ENCODE measurements at regions not wholly inside any gene's neighbourhood (a gene's known extent, or its start where the extent isn't known, plus 50 kb on each side); places are given as distances from the start of the nearest gene placed in this dataset.
A peak's percentile ranks its signal among the peaks of the same experiment; 100 is the strongest.

DNA sequence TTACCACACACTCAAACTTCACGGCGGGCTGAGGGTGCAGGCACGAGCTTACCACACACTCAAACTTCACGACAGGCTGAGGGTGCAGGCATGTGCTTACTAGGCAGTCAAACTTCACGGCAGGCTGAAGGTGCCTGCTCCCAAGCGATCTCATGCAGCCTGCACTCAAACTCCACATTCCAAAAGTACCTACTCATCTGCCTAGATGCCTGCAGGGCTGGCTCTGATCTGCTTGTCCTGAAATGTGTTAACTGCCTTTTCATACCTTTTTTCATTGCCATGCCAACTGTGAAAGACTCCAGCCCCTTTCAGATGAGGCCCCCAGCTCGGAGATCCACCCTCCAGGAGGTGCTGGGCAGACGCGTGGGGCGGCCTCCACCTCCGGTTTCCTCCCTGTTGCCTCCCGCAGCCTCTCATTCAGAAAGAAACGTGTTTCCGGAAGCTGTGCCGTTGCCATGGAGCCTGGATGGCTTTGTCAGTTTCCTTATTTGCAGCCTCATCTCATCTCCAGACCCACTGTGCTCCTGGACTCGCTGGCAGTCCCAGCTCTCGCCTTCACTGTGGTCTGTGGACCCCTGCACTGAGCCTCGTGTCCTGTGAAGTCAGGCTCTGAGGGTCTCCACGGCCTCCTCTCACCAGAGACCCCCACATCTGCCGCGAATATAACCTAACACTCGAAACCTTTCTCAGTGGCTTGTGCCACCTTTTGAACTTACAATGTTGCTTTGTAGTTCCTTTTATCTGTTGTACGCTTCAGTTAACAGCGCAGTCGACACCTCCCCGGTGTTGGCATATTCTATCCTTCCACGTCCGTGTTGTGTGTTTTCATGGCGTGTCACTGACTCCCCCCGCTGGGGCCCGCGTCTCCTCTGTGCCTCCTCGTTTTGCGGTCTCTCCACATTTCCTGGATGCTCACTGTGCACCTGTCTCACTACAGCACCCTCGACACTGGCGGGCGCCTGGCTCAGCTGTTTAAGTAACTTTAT is 106.1 kb upstream of the ALKAL2 start:
- DNase-seq = peak; percentile 93
- Histone ChIP-seq H3K4me3 (ENCODE audit: low read depth in 1 of 2, low read length in 2 of 2) (peak overlapping the region in 1 of 2 experiments; percentile 65; a peak in 2 of 4 replicates), H3K4me1 (ENCODE audit: insufficient read depth, low read length) (peaks cover 38% of the 10 kb centered on the region), H3K9ac (ENCODE audit: low read depth, low read length) (peak overlapping the region; percentile 58), H3K27me3 (ENCODE audit: insufficient read depth, low read length, poor library complexity) (no peaks in the 10 kb centered on the region), H3K4me2 (ENCODE audit: insufficient read depth, low read length) (peak overlapping the region; percentile 91), H2AFZ (ENCODE audit: low read depth, low read length) (peak overlapping the region; percentile 84), H3K27ac (ENCODE audit: low read length) (peak overlapping the region; percentile 94), H3K79me2 (ENCODE audit: insufficient read depth, low read length) (no peaks in the 10 kb centered on the region), H4K20me1 (ENCODE audit: insufficient read depth, low read length) (no peaks in the 10 kb centered on the region), H3K9me3 (ENCODE audit: insufficient read depth, low read length, severe bottlenecking) (no peaks in the 10 kb centered on the region), H3K36me3 (ENCODE audit: insufficient read depth, low read length) (no peaks in the 10 kb centered on the region)
- TF ChIP-seq EZH2 (IDR thresholded peaks at IDR 0.05; ENCODE audit: borderline replicate concordance, low read depth, low read length, severe bottlenecking) = no peak
- TF ChIP-seq, protein P1, sequence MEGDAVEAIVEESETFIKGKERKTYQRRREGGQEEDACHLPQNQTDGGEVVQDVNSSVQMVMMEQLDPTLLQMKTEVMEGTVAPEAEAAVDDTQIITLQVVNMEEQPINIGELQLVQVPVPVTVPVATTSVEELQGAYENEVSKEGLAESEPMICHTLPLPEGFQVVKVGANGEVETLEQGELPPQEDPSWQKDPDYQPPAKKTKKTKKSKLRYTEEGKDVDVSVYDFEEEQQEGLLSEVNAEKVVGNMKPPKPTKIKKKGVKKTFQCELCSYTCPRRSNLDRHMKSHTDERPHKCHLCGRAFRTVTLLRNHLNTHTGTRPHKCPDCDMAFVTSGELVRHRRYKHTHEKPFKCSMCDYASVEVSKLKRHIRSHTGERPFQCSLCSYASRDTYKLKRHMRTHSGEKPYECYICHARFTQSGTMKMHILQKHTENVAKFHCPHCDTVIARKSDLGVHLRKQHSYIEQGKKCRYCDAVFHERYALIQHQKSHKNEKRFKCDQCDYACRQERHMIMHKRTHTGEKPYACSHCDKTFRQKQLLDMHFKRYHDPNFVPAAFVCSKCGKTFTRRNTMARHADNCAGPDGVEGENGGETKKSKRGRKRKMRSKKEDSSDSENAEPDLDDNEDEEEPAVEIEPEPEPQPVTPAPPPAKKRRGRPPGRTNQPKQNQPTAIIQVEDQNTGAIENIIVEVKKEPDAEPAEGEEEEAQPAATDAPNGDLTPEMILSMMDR (IDR thresholded peaks at IDR 0.05; ENCODE audit: borderline replicate concordance, extremely low read depth, low read length, poor library complexity, severe bottlenecking) = peak; percentile 30
- peak; percentile 91 for ATAC-seq (ENCODE audit: insufficient read depth, low read depth)

DNA sequence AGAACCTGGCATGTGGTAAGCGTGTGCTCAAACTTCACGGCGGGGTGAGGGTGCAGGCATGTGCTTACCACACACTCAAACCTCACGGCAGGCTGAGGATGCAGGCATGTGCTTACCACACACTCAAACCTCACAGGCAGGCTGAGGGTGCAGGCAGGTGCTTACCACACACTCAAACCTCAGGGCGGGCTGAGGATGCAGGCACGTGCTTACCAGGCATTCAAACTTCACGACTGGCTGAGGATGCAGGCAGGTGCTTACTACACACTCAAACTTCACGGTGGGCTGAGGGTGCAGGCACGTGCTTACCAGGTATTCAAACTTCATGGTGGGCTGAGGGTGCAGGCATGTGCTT is 105.0 kb upstream of the ALKAL2 start:
- no peaks in the 10 kb centered on the region for H3K36me3 ChIP-seq (ENCODE audit: insufficient read depth, low read length)
- H3K9me3 ChIP-seq (ENCODE audit: insufficient read depth, low read length, severe bottlenecking) = no peaks in the 10 kb centered on the region
- H4K20me1 ChIP-seq (ENCODE audit: insufficient read depth, low read length) = no peaks in the 10 kb centered on the region
- H3K4me2 ChIP-seq (ENCODE audit: insufficient read depth, low read length) = peak overlapping the region; percentile 91
- peak overlapping the region; percentile 94 for H3K27ac ChIP-seq (ENCODE audit: low read length)
- DNase-seq = peak; percentile 42
- peak overlapping the region; percentile 84; the same call in 1 of the 2 replicates for H2AFZ ChIP-seq (ENCODE audit: low read depth, low read length)
- H3K4me1 ChIP-seq (ENCODE audit: insufficient read depth, low read length) = peaks cover 38% of the 10 kb centered on the region
- no peaks in the 10 kb centered on the region for H3K79me2 ChIP-seq (ENCODE audit: insufficient read depth, low read length)
- H3K4me3 ChIP-seq (ENCODE audit: low read depth in 1 of 2, low read length in 2 of 2) = peak overlapping the region in 1 of 2 experiments; percentile 65; a peak in 1 of 4 replicates
- TF ChIP-seq, protein P1 (IDR thresholded peaks at IDR 0.05; ENCODE audit: borderline replicate concordance, extremely low read depth, low read length, poor library complexity, severe bottlenecking) = no peak
- no peak for TF ChIP-seq EZH2 (IDR thresholded peaks at IDR 0.05; ENCODE audit: borderline replicate concordance, low read depth, low read length, severe bottlenecking)
- H3K9ac ChIP-seq (ENCODE audit: low read depth, low read length) = peak overlapping the region; percentile 58; the same call in 1 of the 2 replicates
- ATAC-seq (ENCODE audit: insufficient read depth, low read depth) = no peak
- H3K27me3 ChIP-seq (ENCODE audit: insufficient read depth, low read length, poor library complexity) = no peaks in the 10 kb centered on the region

DNA sequence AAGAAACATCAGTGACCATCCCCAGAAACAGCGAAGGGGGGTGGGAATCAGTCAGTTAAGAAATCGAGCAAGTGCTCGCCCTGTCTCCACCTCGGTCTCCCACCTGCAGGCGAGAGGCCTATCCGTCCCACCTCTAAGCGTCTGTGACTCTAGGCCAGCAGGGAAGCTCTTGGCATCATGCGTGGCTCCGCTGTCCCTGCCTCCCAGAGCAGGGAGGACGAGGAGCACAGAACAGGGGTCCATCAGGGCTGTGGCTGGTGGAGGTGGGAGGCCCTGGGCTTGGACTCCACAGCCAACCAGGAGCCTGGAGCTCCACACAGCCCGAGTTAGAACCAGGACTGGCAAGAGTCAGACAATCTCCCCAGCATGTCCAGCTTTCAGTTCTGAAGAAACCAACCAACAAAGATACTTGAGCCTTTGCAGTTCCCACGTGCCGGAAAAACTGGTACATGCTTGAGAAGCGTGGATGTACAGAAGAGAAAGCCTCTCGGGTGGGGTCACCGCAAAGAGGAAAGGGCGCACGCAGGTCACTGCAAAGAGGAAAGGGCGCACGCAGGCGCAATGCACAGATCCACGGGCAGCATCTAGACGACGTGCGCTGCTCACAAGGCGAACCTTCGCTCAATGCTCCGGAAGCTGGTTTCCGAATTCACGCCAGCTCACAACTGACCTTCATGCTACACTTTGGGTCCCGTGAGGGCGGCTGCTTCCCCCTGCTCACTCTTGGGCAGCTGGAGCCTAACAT is 104.5 kb upstream of the ALKAL2 start:
- no peak for DNase-seq
- H3K9ac ChIP-seq (ENCODE audit: low read depth, low read length) = no peak overlapping the region
- H2AFZ ChIP-seq (ENCODE audit: low read depth, low read length) = no peak overlapping the region
- TF ChIP-seq EZH2 (IDR thresholded peaks at IDR 0.05; ENCODE audit: borderline replicate concordance, low read depth, low read length, severe bottlenecking) = no peak
- TF ChIP-seq, protein P1 (IDR thresholded peaks at IDR 0.05; ENCODE audit: borderline replicate concordance, extremely low read depth, low read length, poor library complexity, severe bottlenecking) = no peak
- H3K27me3 ChIP-seq (ENCODE audit: insufficient read depth, low read length, poor library complexity) = no peaks in the 10 kb centered on the region
- no peaks in the 10 kb centered on the region for H3K79me2 ChIP-seq (ENCODE audit: insufficient read depth, low read length)
- no peak for ATAC-seq (ENCODE audit: insufficient read depth, low read depth)
- peak overlapping the region; percentile 94; the same call in 1 of the 2 replicates for H3K27ac ChIP-seq (ENCODE audit: low read length)
- peak overlapping the region; percentile 91; the same call in 1 of the 2 replicates for H3K4me2 ChIP-seq (ENCODE audit: insufficient read depth, low read length)
- peaks cover 38% of the 10 kb centered on the region for H3K4me1 ChIP-seq (ENCODE audit: insufficient read depth, low read length)
- no peaks in the 10 kb centered on the region for H4K20me1 ChIP-seq (ENCODE audit: insufficient read depth, low read length)
- no peaks in the 10 kb centered on the region for H3K36me3 ChIP-seq (ENCODE audit: insufficient read depth, low read length)
- H3K9me3 ChIP-seq (ENCODE audit: insufficient read depth, low read length, severe bottlenecking) = no peaks in the 10 kb centered on the region
- no peak overlapping the region for H3K4me3 ChIP-seq (ENCODE audit: low read depth in 1 of 2, low read length in 2 of 2)
